HG03565 (cell line): ENCODE measurements at regions not wholly inside any gene's neighbourhood (a gene's known extent, or its start where the extent isn't known, plus 50 kb on each side); places are given as distances from the start of the nearest gene placed in this dataset.

Experiments used
- ATAC-seq: cut with Tn5 transposase; IDR thresholded peaks from one replicate; pipeline ENCODE4 v1.9.1; 2021; ENCODE audit warnings: mild to moderate bottlenecking, moderate library complexity; ENCODE audit not compliant: unreplicated experiment

- no peak for ATAC-seq
Measured at GRCh38 chr1:55860326-55860725, 645.2 kb upstream of the USP24 start.

GRCh38 chr1:55854911-55855310 is 639.7 kb upstream of the USP24 start:
- ATAC-seq: no peak

- no peak for ATAC-seq
Measured at GRCh38 chr1:55848906-55849305, 633.7 kb upstream of the USP24 start.

GRCh38 chr1:55846051-55846450 is 630.9 kb upstream of the USP24 start:
- ATAC-seq: no peak

GRCh38 chr1:55844322-55844721 is 629.2 kb upstream of the USP24 start:
- no peak for ATAC-seq

GRCh38 chr1:55839626-55840025 is 624.5 kb upstream of the USP24 start:
- ATAC-seq: no peak

- ATAC-seq: no peak
Measured at GRCh38 chr1:55839221-55839620, 624.1 kb upstream of the USP24 start.

- no peak for ATAC-seq
Measured at GRCh38 chr1:55836086-55836485, 620.9 kb upstream of the USP24 start.

GRCh38 chr1:55833529-55834091 is 618.4 kb upstream of the USP24 start:
- no peak for ATAC-seq

GRCh38 chr1:55831759-55832158 is 616.6 kb upstream of the USP24 start:
- ATAC-seq: no peak

- no peak for ATAC-seq
Measured at GRCh38 chr1:55828044-55828443, 612.9 kb upstream of the USP24 start.

GRCh38 chr1:55827350-55827749 is 612.2 kb upstream of the USP24 start:
- no peak for ATAC-seq

GRCh38 chr1:55826381-55827080 is 611.4 kb upstream of the USP24 start:
- no peak for ATAC-seq

- ATAC-seq: no peak
Measured at GRCh38 chr1:55825461-55825860, 610.3 kb upstream of the USP24 start.

- no peak for ATAC-seq
Measured at GRCh38 chr1:55824251-55824640, 609.1 kb upstream of the USP24 start.

- no peak for ATAC-seq
Measured at GRCh38 chr1:55823541-55824250, 608.5 kb upstream of the USP24 start.

- no peak for ATAC-seq
Measured at GRCh38 chr1:55822891-55823290, 607.7 kb upstream of the USP24 start.

GRCh38 chr1:55821234-55821633 is 606.1 kb upstream of the USP24 start:
- no peak for ATAC-seq

- no peak for ATAC-seq
Measured at GRCh38 chr1:55820501-55820900, 605.3 kb upstream of the USP24 start.

- no peak for ATAC-seq
Measured at GRCh38 chr1:55819011-55819410, 603.8 kb upstream of the USP24 start.

- ATAC-seq: peak; percentile 47
Measured at GRCh38 chr1:55816456-55817426, 601.6 kb upstream of the USP24 start.
